ENCODE measurements at regions not wholly inside any gene's neighbourhood (a gene's known extent, or its start where the extent isn't known, plus 50 kb on each side); places are given as distances from the start of the nearest gene placed in this dataset.

DNA sequence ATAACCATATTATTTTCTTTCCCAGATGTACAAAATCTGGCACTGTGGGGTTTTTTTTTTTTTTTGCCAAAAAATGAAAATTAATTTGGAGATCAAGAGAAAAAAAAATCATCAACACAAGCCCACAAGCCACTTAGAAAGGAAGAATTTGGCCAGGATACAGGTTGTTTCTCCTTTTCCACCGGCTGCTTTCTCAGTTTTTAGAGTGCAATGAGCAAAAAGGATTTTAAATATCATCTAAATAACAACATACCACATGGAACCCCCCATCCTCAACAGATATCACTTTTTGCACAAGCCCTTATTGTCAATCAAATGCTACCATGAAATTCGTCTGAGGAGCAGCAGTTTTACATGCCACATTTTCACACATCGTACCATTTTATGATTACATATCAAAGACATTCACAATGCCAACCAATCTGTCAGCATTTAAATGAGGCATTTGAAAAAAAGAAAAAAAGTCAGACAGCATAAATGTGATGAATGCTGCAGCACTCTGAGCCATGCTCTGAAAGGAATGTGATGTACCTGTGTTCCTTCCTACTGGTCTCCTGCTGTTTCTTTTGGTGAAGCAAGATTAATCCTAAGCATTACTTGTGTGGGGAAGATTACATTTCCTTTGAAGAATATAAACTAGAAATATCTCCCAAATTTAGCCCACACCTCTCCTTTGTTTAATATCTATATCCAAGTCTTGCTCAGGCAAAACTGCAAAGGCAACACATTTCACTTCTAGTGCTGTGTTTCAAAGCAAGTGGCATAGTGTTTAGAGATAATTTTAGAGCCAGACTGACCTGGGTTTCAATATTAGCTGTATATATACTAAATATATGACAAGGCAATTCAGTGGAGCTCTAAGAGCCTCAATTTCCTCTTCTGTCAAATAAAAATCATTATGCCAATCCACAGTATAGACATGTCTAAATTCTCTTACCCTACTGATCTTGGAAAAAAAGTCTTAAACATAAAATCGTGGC, 391.3 kb downstream of the CMPK2 start:
- DNase-seq (ENCODE audit: low spot score): no peak

DNA sequence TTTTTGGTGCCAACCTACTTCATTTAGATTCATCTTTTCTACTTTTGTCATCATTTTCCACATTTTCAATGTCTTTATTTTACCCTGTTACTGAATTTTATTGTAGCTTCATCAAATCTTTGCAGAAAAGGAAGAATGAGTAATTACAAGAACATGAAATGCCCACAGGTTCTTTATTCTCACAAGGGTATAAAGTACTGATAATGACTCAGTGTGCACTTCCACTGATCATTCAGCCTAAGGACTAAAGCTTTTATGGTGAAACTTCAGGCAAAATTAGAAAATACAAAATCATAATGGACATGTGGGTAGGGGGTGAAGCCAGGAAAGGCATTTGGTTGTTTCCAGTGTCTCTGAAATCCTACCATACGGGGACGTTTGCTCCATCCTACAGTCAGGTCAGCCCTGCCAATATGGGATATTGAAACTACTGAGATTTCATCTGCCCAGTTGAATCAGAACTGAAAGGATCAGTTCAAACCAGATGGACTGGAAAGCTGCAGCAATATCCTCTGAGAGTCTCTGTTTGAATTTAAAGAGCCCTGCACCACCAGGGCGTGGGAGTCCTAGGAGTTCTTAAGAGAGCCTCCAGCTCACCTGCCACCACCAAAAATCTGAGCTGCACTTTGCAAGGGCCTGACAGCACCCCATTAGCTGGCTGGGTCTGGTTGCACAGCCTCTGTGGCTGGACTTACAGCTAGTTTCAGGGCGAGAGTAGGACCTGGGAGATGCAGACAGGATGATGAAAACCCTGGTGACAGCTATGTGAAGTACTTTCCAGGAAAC, 390.4 kb downstream of the CMPK2 start:
- DNase-seq (ENCODE audit: low spot score): no peak

DNA sequence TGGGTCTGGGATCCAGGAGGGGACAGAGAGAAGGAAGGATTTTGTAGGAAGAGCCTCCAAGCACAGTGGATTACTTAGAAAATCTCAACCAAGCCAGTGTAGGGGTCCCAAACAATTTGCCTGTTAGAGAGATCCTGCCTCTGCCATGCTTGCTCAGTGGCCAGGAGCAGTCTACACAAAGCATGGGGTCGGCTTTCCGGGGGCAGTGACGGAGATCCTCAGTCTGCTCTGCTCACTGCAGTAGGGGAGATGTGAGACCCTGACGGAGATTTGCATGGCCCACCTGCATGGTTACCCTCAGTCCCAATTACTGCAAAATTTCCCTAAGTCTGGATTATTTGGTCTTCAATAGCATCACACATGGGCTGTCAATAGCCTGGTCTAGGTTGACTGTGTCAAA, 385.2 kb downstream of the CMPK2 start:
- DNase-seq (ENCODE audit: low spot score): no peak

DNA sequence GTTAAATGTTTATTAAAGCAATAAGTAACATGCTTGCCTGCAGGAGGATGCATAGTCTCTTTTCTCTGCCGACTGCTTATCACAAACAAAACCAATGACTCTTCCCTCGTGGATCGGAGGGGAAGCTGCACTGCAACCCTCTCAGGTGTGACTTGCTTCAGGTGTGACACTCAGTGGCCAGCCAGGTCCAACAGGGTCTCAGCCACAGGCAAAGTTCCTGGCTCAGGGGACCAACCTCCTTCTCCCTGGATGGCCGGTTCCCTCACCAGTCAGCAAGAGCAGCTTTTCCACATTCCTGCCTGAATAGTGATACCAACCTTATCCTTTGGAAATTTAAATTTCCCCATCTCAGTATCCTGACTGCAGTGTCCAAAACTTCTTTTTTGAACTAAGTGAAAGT, 383.5 kb downstream of the CMPK2 start:
- DNase-seq (ENCODE audit: low spot score): no peak

DNA sequence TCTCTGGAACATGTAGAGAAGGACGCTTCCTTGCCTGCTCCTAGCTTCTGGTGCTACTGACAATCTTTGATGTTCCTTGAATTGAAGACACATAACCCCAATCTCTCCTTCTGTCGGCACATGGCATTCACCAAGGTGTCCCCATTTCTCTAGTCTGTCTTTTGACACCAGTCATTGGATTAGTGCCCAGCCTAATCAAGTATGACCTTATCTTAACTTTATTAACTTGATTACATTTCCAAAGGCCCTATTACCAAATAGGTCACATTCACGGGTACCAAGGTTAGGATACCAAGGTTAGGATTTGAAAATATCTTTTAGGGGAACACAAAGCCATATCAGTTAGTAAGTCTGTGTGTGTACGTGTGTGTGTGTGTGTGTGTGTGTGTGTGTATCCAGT, 377.9 kb downstream of the CMPK2 start:
- no peak for DNase-seq (ENCODE audit: low spot score)

DNA sequence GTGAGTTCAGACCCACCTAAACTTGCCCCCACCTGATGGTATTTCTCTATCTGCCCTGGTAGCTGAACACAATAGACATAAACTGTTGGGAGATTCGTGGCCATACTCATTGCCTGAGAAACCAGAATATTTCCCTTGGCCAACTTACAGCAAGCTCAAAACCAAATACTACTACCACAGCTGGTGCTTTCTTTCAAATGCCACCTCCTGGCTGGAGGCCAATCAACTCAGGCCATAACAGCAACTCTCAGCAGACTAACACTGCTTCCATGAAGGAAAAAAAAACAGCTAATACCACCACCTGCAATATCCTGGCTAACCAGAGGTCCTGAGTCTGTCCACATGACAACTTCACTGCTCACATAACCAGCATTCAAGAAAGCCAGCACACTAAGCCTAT, 373.1 kb downstream of the CMPK2 start:
- no peak for DNase-seq (ENCODE audit: low spot score)

DNA sequence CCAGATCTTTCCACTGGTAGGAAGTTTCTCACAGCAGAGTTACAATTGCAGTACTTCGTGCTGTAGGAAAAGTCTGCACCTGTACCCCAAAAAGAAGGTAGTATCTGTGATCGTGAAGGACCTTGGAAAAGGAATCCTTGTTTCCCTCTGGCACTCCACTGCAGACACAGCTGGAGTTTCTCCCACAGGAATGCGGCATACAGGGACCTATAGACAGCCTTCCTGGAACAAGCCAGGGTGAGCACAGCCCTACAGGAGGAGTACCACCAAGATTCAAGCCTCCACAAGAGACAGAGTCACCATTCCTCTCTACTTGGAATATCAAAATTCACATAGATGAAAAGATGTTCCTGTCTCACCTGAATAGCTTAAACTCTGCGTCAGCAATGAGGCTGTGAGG, 372.4 kb downstream of the CMPK2 start:
- DNase-seq (ENCODE audit: low spot score): no peak

DNA sequence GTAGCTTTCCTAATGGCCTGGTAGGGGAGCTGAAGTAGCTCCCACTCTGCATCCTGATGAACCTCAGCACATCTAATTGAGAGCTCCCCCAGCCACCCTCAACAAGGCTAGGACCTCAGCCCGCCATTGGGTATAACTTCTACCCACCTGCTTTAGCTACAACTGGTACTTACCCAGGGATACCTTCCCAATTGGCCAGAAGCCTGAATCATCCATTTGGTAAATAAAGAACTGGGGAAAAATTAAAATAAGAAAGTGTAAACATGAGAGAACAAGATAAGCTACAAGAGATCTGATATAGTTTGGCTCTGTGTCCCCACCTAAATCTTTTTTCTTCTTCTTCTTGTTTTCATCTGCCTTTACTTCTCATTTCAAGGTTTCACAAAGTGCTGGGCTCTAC, 372.0 kb downstream of the CMPK2 start:
- DNase-seq (ENCODE audit: low spot score): no peak

DNA sequence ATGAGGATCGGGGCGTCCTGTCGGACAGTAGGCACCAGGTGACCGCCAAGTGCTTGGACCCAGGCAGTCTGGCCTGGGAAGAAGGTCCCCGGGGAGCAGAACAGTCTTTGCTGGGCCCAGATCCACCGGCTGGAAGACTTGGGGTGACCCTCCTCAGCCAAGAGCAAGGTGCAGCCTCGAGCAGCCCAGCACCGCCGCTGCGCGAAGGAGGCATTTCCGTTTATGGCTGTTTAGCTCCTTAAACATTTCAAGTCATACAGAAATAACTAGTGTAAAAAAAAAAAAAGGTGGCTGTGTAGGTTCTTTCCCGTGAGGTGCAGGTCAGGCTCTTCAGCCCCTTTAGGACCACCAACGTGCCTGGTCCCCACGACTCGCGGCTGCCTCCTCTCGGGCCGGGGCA, 370.2 kb downstream of the CMPK2 start:
- no peak for DNase-seq (ENCODE audit: low spot score)

DNA sequence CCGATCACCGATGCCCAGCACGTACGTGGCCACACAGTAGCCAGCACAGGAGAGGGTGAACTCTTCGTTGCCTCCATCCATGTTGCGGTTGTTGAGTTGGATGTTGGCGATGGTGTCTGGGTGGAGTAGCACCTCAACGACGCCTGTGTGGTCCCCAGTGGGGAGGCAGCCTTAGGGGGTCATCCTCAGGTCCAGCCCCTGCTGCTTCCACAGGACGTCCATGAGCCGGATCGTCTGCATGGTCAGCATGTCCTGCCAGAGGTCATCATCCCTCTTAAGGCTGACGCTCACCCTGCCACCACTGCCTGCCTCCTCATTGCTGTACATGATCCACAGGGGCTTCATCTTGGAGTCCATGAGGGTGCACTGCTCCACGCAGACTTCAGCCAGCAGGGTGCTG, 369.3 kb downstream of the CMPK2 start:
- no peak for DNase-seq (ENCODE audit: low spot score)

DNA sequence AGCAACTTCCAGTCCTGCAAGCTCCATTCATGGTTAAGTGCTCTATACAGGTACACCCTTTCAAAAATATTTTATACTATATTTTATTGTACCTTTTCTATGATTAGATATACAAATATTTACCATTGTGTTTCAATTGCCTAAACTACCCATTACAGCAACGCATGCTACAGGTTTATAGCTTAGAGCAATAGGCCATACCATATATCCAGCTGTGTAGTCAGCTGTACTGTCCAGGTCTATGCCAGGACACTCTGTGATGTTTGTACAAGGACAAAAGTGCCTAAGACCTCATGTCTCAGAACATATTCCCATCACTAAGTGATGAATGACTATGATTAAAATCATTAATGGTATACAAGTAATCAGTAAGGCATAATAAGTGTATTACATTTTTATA, 368.7 kb downstream of the CMPK2 start:
- DNase-seq (ENCODE audit: low spot score): no peak

DNA sequence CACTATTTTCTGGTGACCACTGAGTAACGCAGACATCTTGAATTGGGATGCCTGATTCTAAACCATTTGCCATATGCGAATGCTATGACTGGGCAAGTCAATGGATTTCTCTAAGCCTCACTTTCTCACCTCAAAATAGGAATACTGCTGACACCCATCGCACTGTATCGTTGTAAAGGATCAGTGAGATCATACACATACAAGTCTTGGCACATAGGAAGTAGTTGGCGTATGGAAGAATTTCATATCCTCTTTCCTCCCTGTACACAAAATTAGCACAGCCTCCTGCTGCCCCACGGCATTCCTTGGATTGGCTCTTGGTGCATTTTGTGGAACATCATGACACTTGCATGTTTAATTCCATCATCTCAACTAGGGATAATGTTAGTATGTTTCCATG, 366.9 kb downstream of the CMPK2 start:
- no peak for DNase-seq (ENCODE audit: low spot score)

DNA sequence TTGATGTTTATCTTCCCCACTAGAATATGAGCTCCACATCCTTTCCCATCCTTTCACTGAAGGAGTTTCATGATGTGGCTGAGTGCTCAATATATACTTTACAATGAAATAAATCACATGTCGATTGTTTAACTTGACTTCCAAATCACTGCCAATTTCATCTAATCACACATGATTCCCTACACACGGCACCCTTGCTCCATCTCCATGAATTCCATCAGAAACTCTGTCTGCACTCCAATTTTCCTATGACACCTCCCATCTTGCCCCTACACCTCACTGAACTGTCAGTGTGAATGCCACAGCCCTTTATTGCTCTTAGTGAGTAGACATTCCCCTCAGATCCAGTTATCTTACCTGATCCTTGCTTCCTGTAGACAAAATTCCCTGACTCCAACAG, 366.0 kb downstream of the CMPK2 start:
- DNase-seq (ENCODE audit: low spot score): no peak

DNA sequence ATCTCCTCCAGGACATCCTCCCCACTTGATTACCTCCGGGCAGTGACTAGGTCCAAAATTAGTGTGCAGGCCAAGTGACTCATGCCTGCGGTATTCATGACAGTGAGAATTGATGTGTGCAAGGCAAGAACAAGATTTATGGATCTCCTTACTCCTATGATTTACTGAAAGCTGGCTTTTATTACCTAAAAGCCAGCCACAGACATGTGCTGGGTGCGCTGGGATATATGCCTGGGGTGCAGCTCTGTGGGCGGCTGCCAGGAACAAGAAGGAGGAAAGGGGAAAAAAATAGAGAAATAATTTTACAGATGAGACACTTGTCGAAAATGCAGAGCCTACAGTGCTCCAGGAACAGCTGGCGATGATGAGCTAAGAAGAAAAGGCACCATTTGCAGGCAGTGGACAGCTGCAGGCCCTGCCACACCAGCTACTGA, 359.3 kb downstream of the CMPK2 start:
- DNase-seq (ENCODE audit: low spot score): no peak

DNA sequence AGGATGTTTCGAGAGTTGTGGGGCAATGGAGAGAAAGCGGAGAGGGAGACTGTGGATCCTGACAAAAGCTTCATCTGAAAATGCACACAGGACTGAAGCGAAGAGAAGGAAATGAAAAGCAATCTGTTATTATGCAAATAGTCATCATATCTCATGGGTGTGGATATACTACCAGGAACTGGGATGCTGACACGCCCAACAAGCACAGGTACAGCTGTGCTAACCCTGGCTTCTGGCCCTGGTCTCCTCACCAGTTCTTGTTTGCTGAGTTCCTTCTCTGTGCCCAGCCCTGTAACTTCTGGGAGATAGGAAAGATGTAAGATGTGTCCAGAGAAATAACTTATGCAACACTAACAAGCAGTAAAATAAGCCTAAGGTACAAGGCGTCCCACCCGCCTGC, 358.8 kb downstream of the CMPK2 start:
- DNase-seq (ENCODE audit: low spot score): no peak

DNA sequence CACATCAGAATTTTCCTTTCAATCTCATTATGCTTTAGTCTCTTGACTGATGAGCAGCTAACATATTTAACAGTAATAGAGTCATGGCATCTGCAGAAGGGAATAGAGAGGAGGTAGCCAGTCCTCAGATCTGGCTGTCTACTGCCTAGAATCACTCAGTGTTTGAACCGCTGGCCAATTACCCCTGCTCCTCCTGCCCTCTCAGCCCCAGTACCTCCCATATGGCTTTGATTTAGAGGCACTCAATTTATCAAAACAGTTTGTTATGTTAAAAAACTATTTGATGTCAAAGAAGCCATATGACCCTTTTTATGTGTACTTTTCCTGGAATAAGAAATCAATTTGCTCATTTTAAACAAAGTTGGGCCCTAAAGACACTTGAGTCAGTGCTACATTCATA, 355.2 kb downstream of the CMPK2 start:
- no peak for DNase-seq (ENCODE audit: low spot score)

DNA sequence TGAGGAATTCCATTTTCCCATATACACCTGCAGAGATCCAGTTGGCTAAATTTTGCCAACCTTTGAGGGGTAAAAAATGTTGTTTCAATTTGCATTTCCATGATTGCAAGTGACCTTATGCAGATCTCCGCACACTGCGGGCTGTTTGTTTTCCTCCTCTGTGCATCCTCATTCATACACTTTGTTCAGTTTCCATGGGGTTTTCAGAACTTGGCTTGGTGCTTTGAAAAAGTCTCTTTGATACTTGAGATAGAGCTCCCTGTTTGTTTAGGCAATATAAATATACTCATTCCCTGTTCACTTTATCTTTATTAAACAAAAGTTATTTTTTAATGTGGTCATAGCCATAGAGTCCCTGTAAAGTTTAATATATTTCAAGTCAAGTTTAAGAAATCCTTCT, 353.1 kb downstream of the CMPK2 start:
- DNase-seq (ENCODE audit: low spot score): no peak

DNA sequence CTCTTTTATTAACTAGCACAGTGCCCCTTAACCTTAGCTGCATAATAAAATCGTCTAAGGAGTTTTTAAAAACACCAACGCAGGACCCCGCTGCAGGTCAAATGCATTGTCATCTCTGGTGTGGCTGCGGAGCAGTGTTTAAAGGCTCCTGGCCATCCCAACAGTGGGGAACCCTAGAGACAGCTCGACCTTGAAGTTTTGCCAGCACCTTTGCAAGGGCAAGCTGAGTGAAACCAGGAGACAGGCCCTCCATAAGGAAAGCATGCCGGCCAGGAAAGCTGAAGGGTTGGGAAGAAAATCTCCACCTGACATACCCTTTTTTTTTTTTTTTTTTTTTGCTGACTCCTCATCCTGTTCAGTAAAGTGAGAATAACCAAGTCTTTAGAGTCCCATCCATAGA, 349.0 kb downstream of the CMPK2 start:
- DNase-seq (ENCODE audit: low spot score): no peak

DNA sequence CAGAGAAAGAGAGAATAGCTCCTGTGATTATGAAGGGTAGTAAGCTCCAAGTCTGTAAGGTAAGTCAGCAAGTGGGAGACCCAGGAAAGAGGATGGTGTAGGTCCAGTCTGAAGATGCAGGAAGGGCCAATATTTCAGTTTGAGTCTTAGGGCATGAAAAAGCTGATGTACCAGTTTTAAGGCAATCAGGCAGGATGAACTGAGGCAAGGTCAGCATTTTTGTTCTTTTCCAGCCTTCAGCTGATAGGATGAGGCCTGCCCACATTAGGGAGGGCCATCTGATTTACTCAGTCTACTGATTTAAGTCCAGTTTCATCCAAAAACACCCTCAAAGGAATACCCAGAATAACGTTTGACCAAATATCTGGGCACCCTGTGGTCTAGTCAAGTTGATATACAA, 347.3 kb downstream of the CMPK2 start:
- DNase-seq (ENCODE audit: low spot score): no peak

DNA sequence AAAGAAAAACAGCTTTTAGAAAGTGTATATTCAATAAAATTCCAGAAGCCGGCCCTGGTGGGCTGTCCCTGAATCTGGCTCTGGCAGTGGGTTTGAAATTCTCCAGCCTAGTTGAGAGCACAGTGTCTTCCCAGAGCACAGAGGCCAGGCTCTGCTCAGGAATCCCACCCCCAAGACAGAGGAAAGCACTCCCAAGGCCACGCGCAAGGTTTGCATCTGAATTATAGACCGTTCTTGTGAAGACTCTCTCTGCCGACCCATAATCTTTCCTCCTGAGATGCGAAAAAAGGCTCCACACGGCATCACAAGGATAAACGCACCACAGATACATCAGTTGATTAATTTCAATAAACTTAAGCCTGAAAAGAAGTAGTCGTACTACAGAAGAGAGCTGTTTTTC, 342.2 kb downstream of the CMPK2 start:
- no peak for DNase-seq (ENCODE audit: low spot score)

DNA sequence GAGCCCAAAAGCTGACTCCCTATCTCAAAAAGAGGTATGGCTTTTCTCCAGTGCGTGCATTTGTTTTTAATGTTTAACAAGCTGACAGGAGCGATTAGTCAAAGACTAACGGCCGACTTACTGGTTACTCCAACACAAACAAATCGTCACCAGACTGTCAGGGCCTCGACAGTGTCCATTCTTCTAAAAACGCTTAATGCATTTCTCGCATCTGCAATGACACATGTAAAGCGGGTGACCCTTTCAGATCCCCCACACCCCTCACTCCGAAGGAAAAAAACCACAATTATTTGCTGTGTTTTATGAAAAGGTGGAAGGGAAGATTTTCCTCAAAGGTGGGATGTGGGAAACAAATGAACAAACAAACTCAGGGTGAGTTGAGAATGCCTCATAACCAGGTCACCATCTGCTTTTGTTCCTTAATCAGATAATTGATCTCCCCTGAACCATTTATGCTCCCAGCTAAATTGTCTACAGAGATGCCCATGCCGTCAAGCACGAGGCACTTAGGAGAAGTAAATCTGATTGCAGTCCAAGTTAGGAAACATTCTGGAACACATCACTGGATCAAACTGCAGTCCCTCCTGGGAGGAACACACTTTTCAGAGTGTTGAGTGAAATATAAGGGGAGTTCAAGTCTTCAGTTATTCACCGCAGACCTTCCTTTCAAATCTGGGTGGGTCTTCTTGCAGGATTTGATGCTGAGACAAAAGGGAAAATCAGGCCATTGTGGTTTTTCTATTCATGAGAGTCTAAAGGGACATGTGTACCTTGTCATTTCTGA, 340.8 kb downstream of the CMPK2 start:
- DNase-seq (ENCODE audit: low spot score): no peak

DNA sequence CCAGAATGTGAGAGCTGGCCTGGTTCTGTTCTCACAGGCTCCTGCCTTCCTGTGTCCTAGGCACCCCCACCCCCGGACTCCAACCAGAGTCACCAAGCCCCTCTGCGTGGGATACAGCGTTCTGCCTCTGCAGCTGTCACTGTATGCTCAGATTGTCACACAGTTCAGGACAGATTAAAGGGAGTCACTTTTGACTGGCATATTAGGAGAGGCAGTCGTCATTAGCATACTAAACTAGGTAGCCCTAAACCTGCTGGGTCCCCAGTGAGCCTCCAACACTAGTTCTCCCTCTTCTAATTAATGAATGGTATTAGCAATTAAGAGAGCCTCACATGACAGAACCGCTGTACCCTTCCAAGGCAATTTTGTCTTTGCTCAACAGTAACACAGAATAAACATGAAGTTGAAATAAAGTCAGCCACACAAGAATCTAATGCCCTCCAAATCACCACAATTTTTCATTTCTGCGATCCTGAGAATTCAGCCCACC, 340.2 kb downstream of the CMPK2 start:
- DNase-seq (ENCODE audit: low spot score): no peak

All from ecto neural progenitor cell (in vitro differentiated cells).